Skeletal muscle satellite cell (primary cell): ENCODE measurements at regions not wholly inside any gene's neighbourhood (a gene's known extent, or its start where the extent isn't known, plus 50 kb on each side); places are given as distances from the start of the nearest gene placed in this dataset. TPM values are rescaled to one million over a fixed set of nuclear protein-coding genes. Genes with fewer than 3 reads are reported as not detected.

ENCODE experiments used
- small RNA-seq: library from RNA; depleted of rRNA; stranded (forward); fragments of <200 nt; gene quantifications from one replicate; pipeline ENCODE3, GENCODE V24; 2012

Small RNA genes lying in the stretch of these regions (small RNA-seq; reads per million reads assigned to genes)
- gene AC067819.1, result not detected
